ENCODE measurements at regions not wholly inside any gene's neighbourhood (a gene's known extent, or its start where the extent isn't known, plus 50 kb on each side); places are given as distances from the start of the nearest gene placed in this dataset.

DNA sequence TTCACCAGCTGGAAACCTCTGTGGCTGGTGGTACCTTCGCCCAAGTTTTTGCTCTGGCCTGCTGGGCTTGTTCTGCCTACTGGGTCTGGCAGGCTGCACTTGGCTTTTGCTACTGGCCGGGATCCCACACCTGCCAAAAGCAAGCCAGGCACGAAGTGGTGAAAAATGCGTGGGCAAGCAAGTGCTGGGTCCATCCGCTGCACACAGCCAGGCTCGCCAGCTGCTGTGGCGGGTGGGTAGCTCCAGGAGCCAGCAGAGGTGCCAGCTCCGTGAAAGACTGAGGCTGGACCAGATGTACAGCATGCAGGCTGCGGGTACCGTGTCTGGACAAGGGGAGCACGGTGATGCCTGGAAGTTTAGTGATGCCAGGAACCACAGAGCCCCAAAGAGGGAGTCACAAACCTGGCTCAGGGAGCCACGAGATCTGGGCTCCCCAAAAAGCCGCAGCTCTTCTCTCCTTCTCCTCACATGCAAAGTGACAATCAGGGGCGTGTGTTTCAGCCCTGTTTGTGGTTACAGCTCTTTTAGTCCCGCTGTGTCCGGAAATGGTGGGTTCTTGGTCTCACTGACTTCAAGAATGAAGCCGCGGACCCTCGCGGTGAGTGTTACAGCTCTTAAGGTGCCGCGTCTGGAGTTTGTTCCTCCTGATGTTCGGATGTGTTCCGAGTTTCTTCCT is 1455.6 kb upstream of the GBE1 start:
- DNase-seq (ENCODE audit: low spot score) = peak; percentile 61
- H3K36me3 Mint-ChIP-seq (ENCODE audit: low read depth) = no peaks in the 10 kb centered on the region
- no peak overlapping the region for H3K27ac Mint-ChIP-seq (ENCODE audit: unreplicated experiment)
- no peaks in the 10 kb centered on the region for H3K27me3 Mint-ChIP-seq (ENCODE audit: low read depth)
- no peaks in the 10 kb centered on the region for H3K9me3 Mint-ChIP-seq (ENCODE audit: low read depth)
- no peak overlapping the region for H3K4me3 Mint-ChIP-seq (ENCODE audit: unreplicated experiment)
- no peaks in the 10 kb centered on the region for H3K4me1 Mint-ChIP-seq (ENCODE audit: low read depth)
- TF ChIP-seq, protein P1, sequence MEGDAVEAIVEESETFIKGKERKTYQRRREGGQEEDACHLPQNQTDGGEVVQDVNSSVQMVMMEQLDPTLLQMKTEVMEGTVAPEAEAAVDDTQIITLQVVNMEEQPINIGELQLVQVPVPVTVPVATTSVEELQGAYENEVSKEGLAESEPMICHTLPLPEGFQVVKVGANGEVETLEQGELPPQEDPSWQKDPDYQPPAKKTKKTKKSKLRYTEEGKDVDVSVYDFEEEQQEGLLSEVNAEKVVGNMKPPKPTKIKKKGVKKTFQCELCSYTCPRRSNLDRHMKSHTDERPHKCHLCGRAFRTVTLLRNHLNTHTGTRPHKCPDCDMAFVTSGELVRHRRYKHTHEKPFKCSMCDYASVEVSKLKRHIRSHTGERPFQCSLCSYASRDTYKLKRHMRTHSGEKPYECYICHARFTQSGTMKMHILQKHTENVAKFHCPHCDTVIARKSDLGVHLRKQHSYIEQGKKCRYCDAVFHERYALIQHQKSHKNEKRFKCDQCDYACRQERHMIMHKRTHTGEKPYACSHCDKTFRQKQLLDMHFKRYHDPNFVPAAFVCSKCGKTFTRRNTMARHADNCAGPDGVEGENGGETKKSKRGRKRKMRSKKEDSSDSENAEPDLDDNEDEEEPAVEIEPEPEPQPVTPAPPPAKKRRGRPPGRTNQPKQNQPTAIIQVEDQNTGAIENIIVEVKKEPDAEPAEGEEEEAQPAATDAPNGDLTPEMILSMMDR (IDR thresholded peaks at IDR 0.05) = no peak

DNA sequence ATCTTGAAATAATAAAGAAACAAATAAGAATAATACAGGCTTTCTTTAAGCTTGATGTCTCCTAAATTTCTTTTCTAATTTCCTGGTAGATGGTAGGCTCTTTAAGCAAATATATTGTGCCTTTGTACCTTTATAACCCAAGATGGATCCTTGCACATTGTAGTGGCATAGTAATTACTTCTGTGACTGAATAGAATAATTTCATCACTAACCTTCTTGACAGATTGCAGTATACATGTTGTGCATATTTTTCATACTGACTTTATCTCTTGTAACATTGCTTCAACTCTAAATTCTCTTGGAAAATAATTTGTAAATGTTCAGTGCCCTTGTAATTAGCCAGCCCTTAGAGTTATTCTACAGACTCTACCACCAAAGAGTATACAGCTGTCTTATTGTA is 1433.8 kb upstream of the GBE1 start:
- no peak overlapping the region for H3K27ac Mint-ChIP-seq (ENCODE audit: unreplicated experiment)
- peaks cover 12% of the 10 kb centered on the region for H3K4me1 Mint-ChIP-seq (ENCODE audit: low read depth)
- peaks cover 2% of the 10 kb centered on the region for H3K36me3 Mint-ChIP-seq (ENCODE audit: low read depth)
- H3K9me3 Mint-ChIP-seq (ENCODE audit: low read depth) = peaks cover 5% of the 10 kb centered on the region
- TF ChIP-seq, protein P1 (IDR thresholded peaks at IDR 0.05) = no peak
- no peak for DNase-seq (ENCODE audit: low spot score)
- no peak overlapping the region for H3K4me3 Mint-ChIP-seq (ENCODE audit: unreplicated experiment)
- no peaks in the 10 kb centered on the region for H3K27me3 Mint-ChIP-seq (ENCODE audit: low read depth)

DNA sequence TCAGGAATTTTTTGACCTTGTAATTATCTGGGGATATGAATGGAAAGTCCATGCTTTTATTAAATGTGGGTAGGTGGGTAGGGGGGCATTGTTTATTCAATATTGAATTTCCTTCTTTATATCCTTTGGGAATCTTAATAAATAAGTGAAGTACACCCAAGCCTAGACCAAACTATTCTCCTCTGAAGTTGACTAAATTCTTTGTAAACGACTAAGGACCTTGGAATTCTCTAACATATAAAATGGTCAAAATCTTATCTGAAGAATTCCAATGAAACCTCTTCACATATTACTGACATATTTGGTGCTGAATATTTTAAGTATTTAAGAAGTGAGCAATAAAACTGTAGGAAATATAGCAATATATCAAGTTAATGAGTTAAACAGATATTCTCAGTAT is 1432.1 kb upstream of the GBE1 start:
- Mint-ChIP-seq H3K27ac (ENCODE audit: unreplicated experiment) (no peak overlapping the region), H3K4me1 (ENCODE audit: low read depth) (peaks cover 12% of the 10 kb centered on the region), H3K9me3 (ENCODE audit: low read depth) (peaks cover 5% of the 10 kb centered on the region), H3K36me3 (ENCODE audit: low read depth) (no peaks in the 10 kb centered on the region), H3K4me3 (ENCODE audit: unreplicated experiment) (no peak overlapping the region), H3K27me3 (ENCODE audit: low read depth) (no peaks in the 10 kb centered on the region)
- TF ChIP-seq, protein P1 (IDR thresholded peaks at IDR 0.05) = no peak
- no peak for DNase-seq (ENCODE audit: low spot score)

DNA sequence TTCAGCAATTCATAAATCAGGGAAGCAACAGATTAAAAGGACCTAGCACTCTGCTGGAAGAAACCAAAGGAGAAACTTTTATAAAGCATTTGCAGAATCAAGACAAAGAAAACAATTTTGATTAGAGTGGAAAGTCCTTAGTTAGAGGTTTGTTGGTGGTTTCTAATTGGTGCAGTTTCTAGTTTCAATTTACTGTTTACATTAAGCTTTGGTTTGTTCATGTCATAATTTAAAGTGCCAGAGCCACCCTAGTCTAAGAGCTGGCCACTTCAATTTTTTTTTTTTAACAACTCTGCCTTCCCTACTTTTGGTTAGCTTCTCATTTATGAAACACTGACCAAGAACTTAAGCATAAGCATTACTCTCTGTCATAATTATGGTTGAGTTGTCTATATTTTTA is 1428.2 kb upstream of the GBE1 start:
- Mint-ChIP-seq H3K27me3 (ENCODE audit: low read depth) (no peaks in the 10 kb centered on the region), H3K27ac (ENCODE audit: unreplicated experiment) (no peak overlapping the region), H3K4me3 (ENCODE audit: unreplicated experiment) (no peak overlapping the region), H3K36me3 (ENCODE audit: low read depth) (peaks cover 3% of the 10 kb centered on the region), H3K9me3 (ENCODE audit: low read depth) (peaks cover 15% of the 10 kb centered on the region), H3K4me1 (ENCODE audit: low read depth) (peaks cover 12% of the 10 kb centered on the region)
- TF ChIP-seq, protein P1 (IDR thresholded peaks at IDR 0.05) = no peak
- DNase-seq (ENCODE audit: low spot score) = no peak

DNA sequence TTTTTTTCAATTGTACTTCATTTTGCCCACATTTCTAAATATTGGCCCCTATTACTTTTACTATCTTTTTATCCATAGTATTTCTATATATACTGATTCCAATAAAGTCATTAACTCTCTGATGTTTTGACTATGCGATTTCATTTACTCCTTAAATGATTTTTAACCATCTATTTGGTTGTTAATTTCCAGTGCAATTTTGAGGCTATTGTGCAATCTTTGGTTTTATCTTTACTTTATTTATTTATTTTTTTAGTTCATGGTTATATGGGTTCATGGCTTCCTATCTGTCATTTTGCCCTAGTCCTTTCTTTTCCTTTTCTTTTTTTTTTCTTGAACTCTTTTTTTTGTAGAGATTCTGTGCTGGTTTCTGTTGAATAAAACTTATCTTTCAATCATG is 1408.0 kb upstream of the GBE1 start:
- Mint-ChIP-seq H3K4me1 (ENCODE audit: low read depth) (no peaks in the 10 kb centered on the region), H3K27ac (ENCODE audit: unreplicated experiment) (no peak overlapping the region), H3K9me3 (ENCODE audit: low read depth) (peaks cover 9% of the 10 kb centered on the region), H3K27me3 (ENCODE audit: low read depth) (no peaks in the 10 kb centered on the region), H3K36me3 (ENCODE audit: low read depth) (no peaks in the 10 kb centered on the region), H3K4me3 (ENCODE audit: unreplicated experiment) (no peak overlapping the region)
- TF ChIP-seq, protein P1 (IDR thresholded peaks at IDR 0.05) = no peak
- DNase-seq (ENCODE audit: low spot score) = no peak
